GM21447 (cell line): ENCODE measurements at regions not wholly inside any gene's neighbourhood (a gene's known extent, or its start where the extent isn't known, plus 50 kb on each side); places are given as distances from the start of the nearest gene placed in this dataset.
"Not testable (repeated sequence)": the region's sequence is repeated elsewhere in the genome, so short reads cannot be mapped to it uniquely, and the experiment has no call there.

Source experiments
- ATAC-seq: cut with Tn5 transposase; IDR thresholded peaks from one replicate; pipeline ENCODE4 v1.9.1; 2021; ENCODE audit not compliant: unreplicated experiment

GRCh38 chr10:111261081-111261615 lies 184.3 kb downstream of the ADRA2A start:
- no peak for ATAC-seq

- ATAC-seq = no peak
Measured at GRCh38 chr10:111265341-111265740, 188.5 kb downstream of the ADRA2A start.

- ATAC-seq = no peak
Measured at GRCh38 chr10:111266165-111266564, 189.3 kb downstream of the ADRA2A start.

- no peak for ATAC-seq
Measured at GRCh38 chr10:111267673-111268072, 190.8 kb downstream of the ADRA2A start.

GRCh38 chr10:111273235-111273634 lies 196.4 kb downstream of the ADRA2A start:
- no peak for ATAC-seq

GRCh38 chr10:111273635-111274034 lies 196.8 kb downstream of the ADRA2A start:
- no peak for ATAC-seq

GRCh38 chr10:111275091-111275490 lies 198.3 kb downstream of the ADRA2A start:
- ATAC-seq = no peak

- no peak for ATAC-seq
Measured at GRCh38 chr10:111277661-111278060, 200.8 kb downstream of the ADRA2A start.

GRCh38 chr10:111278266-111278665 lies 201.4 kb downstream of the ADRA2A start:
- no peak for ATAC-seq

- ATAC-seq = no peak
Measured at GRCh38 chr10:111281516-111281915, 204.7 kb downstream of the ADRA2A start.

- ATAC-seq = no peak
Measured at GRCh38 chr10:111289461-111289860, 212.6 kb downstream of the ADRA2A start.

GRCh38 chr10:111290649-111291048 lies 213.8 kb downstream of the ADRA2A start:
- ATAC-seq = no peak

- no peak for ATAC-seq
Measured at GRCh38 chr10:111295788-111296187, 219.0 kb downstream of the ADRA2A start.

GRCh38 chr10:111297351-111297848 lies 220.6 kb downstream of the ADRA2A start:
- no peak for ATAC-seq

GRCh38 chr10:111298031-111298430 lies 221.2 kb downstream of the ADRA2A start:
- no peak for ATAC-seq

GRCh38 chr10:111299037-111299436 lies 222.2 kb downstream of the ADRA2A start:
- no peak for ATAC-seq

GRCh38 chr10:111303887-111304286 lies 227.1 kb downstream of the ADRA2A start:
- ATAC-seq = no peak

- ATAC-seq = no peak
Measured at GRCh38 chr10:111316722-111317212, 239.9 kb downstream of the ADRA2A start.

- no peak for ATAC-seq
Measured at GRCh38 chr10:111319866-111320265, 243.0 kb downstream of the ADRA2A start.

- ATAC-seq = no peak
Measured at GRCh38 chr10:111323389-111323966, 246.6 kb downstream of the ADRA2A start.

GRCh38 chr10:111332174-111332573 lies 255.3 kb downstream of the ADRA2A start:
- not testable (repeated sequence) for ATAC-seq

- no peak for ATAC-seq
Measured at GRCh38 chr10:111335826-111336225, 259.0 kb downstream of the ADRA2A start.

GRCh38 chr10:111338035-111338434 lies 261.2 kb downstream of the ADRA2A start:
- ATAC-seq = no peak
